H1 (cell line): ENCODE measurements at regions not wholly inside any gene's neighbourhood (a gene's known extent, or its start where the extent isn't known, plus 50 kb on each side); places are given as distances from the start of the nearest gene placed in this dataset.

Experiments used
- CTCF ChIA-PET: fragments of 300-600 bp; sonication (Branson Sonifier 250); formaldehyde crosslinking; loops from one replicate; lab custom pipeline; 2021; ENCODE audit not compliant: partially characterized antibody; lab: Charles Lee
- POLR2A ChIA-PET: fragments of 300-600 bp; sonication (Branson Sonifier 250); formaldehyde crosslinking; loops from one replicate; lab custom pipeline; 2021; ENCODE audit warnings: inconsistent platforms; ENCODE audit not compliant: partially characterized antibody; lab: Charles Lee
- DNase-seq, 2 experiments: peaks; one replicate each; pipeline versions ENCODE4 v3.0.0 to v3.0.0-alpha.2; 2010 to 2022; ENCODE audit warnings: low spot score in 2 of 2, low read depth in 1 of 2, mixed read lengths in 1 of 2
- FAIRE-seq: peaks from 2 replicates; lab custom pipeline; 2011; peaks lifted over from hg19 to GRCh38; lab: Jason Lieb, UNC
- H2AFZ ChIP-seq: 2 replicates; pipeline ENCODE4 v1.8.1; 2012; ENCODE audit warnings: low read length, inconsistent platforms
- H2AK5ac ChIP-seq: 2 replicates; pipeline ENCODE4 v1.6.1; 2013; ENCODE audit warnings: low read depth, low read length
- H2BK120ac ChIP-seq: replicated peaks from 2 replicates; pipeline ENCODE3; 2013; ENCODE audit warnings: low read depth, low read length, inconsistent platforms
- H2BK12ac ChIP-seq: 2 replicates; pipeline ENCODE4 v1.6.1; 2013; ENCODE audit warnings: low read depth, low read length
- H2BK15ac ChIP-seq: 2 replicates; pipeline ENCODE4 v1.6.1; 2013; ENCODE audit warnings: low read length
- H2BK20ac ChIP-seq: 2 replicates; pipeline ENCODE4 v1.6.1; 2013; ENCODE audit warnings: low read length
- H2BK5ac ChIP-seq: 2 replicates; pipeline ENCODE4 v1.6.1; 2013; ENCODE audit warnings: low read depth, low read length
- H3K14ac ChIP-seq: 2 replicates; pipeline ENCODE4 v1.6.1; 2013; ENCODE audit warnings: inconsistent platforms; ENCODE audit not compliant: insufficient read length
- H3K18ac ChIP-seq: 2 replicates; pipeline ENCODE4 v1.6.1; 2013; ENCODE audit warnings: low read length; ENCODE audit errors: extremely low read depth
- H3K23ac ChIP-seq: 2 replicates; pipeline ENCODE4 v1.6.1; 2013; ENCODE audit warnings: inconsistent platforms; ENCODE audit not compliant: insufficient read length
- H3K23me2 ChIP-seq: 2 replicates; pipeline ENCODE4 v1.6.1; 2013; ENCODE audit warnings: low read depth, low read length
- H3K27ac ChIP-seq: 2 replicates; pipeline ENCODE4 v1.6.1; 2011; ENCODE audit warnings: low read depth, low read length, inconsistent platforms
- H3K27me3 ChIP-seq, 4 experiments: replicated peaks in 1 of 4; 1 replicate in 1 of 4; 2 replicates in 3 of 4; pipeline versions ENCODE4 v1.6.1 to v1.8.1; 2011 to 2013; ENCODE audit warnings: low read length in 3 of 4, mild to moderate bottlenecking in 3 of 4, inconsistent platforms in 2 of 4, mixed read lengths in 2 of 4, moderate library complexity in 1 of 4; ENCODE audit not compliant: control insufficient read depth in 3 of 4, insufficient read depth in 3 of 4; ENCODE audit errors: extremely low read depth in 1 of 4
- H3K36me3 ChIP-seq, 4 experiments: 2 replicates each; pipeline versions ENCODE4 v1.6.1 to v1.8.1; 2011 to 2013; ENCODE audit warnings: mild to moderate bottlenecking in 4 of 4, low read length in 3 of 4, moderate library complexity in 2 of 4, control low read depth in 1 of 4, inconsistent platforms in 1 of 4; ENCODE audit not compliant: insufficient read depth in 4 of 4, control insufficient read depth in 2 of 4
- H3K4ac ChIP-seq: replicated peaks from 2 replicates; pipeline ENCODE3; 2013; ENCODE audit warnings: low read length, low read depth, mixed read lengths, inconsistent platforms; ENCODE audit not compliant: insufficient read length
- H3K4me1 ChIP-seq, 4 experiments: replicated peaks in 1 of 4; 1 replicate in 1 of 4; 2 replicates in 3 of 4; pipeline versions ENCODE4 v1.6.1 to v1.8.1; 2011 to 2013; ENCODE audit warnings: low read length in 3 of 4, inconsistent platforms in 2 of 4, mixed read lengths in 1 of 4; ENCODE audit not compliant: insufficient read depth in 4 of 4, control insufficient read depth in 3 of 4
- H3K4me2 ChIP-seq, 2 experiments: 2 replicates each; pipeline versions ENCODE4 v1.6.1 to v1.8.1; 2011 to 2013; ENCODE audit warnings: low read depth in 2 of 2, low read length in 2 of 2, control low read depth in 1 of 2, inconsistent platforms in 1 of 2, mild to moderate bottlenecking in 1 of 2; ENCODE audit not compliant: insufficient read depth in 1 of 2
- H3K4me3 ChIP-seq, 4 experiments: fragments of 200-600, 300-600 bp in 1 of 4; sonication (generic), shearing (Covaris generic), sonication (Bioruptor Twin) in 1 of 4; 2 replicates each; pipeline versions ENCODE4 v1.5.1 to v1.8.1; 2011 to 2016; ENCODE audit warnings: low read length in 4 of 4, low read depth in 3 of 4, control low read depth in 2 of 4, inconsistent platforms in 2 of 4, mild to moderate bottlenecking in 2 of 4, mixed read lengths in 1 of 4, moderate library complexity in 1 of 4; ENCODE audit not compliant: insufficient read depth in 2 of 4; ENCODE audit errors: extremely low read depth in 1 of 4
- H3K56ac ChIP-seq: replicated peaks from 2 replicates; pipeline ENCODE3; 2013; ENCODE audit warnings: low read depth, mild to moderate bottlenecking, mixed read lengths, low read length, inconsistent platforms; ENCODE audit not compliant: insufficient read length
- H3K79me1 ChIP-seq: 2 replicates; pipeline ENCODE4 v1.6.1; 2013; ENCODE audit warnings: low read depth, low read length, control low read depth
- H3K79me2 ChIP-seq, 2 experiments: 2 replicates each; pipeline versions ENCODE4 v1.6.1 to v1.8.1; 2012 to 2013; ENCODE audit warnings: low read length in 2 of 2, mild to moderate bottlenecking in 2 of 2, inconsistent platforms in 1 of 2; ENCODE audit not compliant: insufficient read depth in 2 of 2, control insufficient read depth in 1 of 2
- H3K9ac ChIP-seq, 4 experiments: replicated peaks in 1 of 4; 1 replicate in 1 of 4; 2 replicates in 3 of 4; pipeline versions ENCODE4 v1.6.1 to v1.8.1; 2011 to 2013; ENCODE audit warnings: low read depth in 3 of 4, low read length in 3 of 4, control low read depth in 2 of 4, mild to moderate bottlenecking in 2 of 4, moderate library complexity in 2 of 4, inconsistent platforms in 1 of 4; ENCODE audit errors: extremely low read depth in 1 of 4
- H3K9me3 ChIP-seq, 2 experiments: 2 replicates each; pipeline versions ENCODE4 v1.6.1 to v1.8.1; 2012 to 2013; ENCODE audit warnings: mild to moderate bottlenecking in 2 of 2, moderate library complexity in 2 of 2, control low read depth in 1 of 2, inconsistent platforms in 1 of 2, low read depth in 1 of 2, low read length in 1 of 2, mixed read lengths in 1 of 2; ENCODE audit not compliant: insufficient read depth in 2 of 2
- H4K20me1 ChIP-seq, 2 experiments: replicated peaks in 1 of 2; 2 replicates each; pipeline versions ENCODE3 to v1.8.1; 2011 to 2013; ENCODE audit warnings: inconsistent platforms in 2 of 2, low read length in 2 of 2, mild to moderate bottlenecking in 1 of 2; ENCODE audit not compliant: insufficient read depth in 2 of 2, control insufficient read depth in 1 of 2
- H4K5ac ChIP-seq: 2 replicates; pipeline ENCODE4 v1.6.1; 2013; ENCODE audit warnings: low read length, low read depth, mixed read lengths, inconsistent platforms; ENCODE audit not compliant: insufficient read length
- H4K8ac ChIP-seq: 2 replicates; pipeline ENCODE4 v1.8.0; 2013; ENCODE audit warnings: mild to moderate bottlenecking, moderate library complexity, low read length, inconsistent platforms; ENCODE audit not compliant: insufficient read depth; ENCODE audit errors: extremely low read depth
- H4K91ac ChIP-seq: replicated peaks from 2 replicates; pipeline ENCODE3; 2013; ENCODE audit warnings: low read length, mixed read lengths, inconsistent platforms; ENCODE audit not compliant: insufficient read length
- JUND ChIP-seq: IDR thresholded peaks from 2 replicates; pipeline ENCODE4 v1.6.1; 2011; ENCODE audit warnings: mild to moderate bottlenecking, improper control_type of control experiment, low read length
- KDM1A ChIP-seq: fragments of 200-600, 300-600 bp; sonication (generic); IDR thresholded peaks from 2 replicates; pipeline ENCODE4 v1.7.1; 2016; ENCODE audit warnings: mild to moderate bottlenecking, low read length, borderline replicate concordance
- KDM4A ChIP-seq: IDR thresholded peaks from one replicate; pipeline ENCODE4 v1.7.1; 2012; ENCODE audit warnings: low read depth, mild to moderate bottlenecking, moderate library complexity, low read length, inconsistent platforms; ENCODE audit not compliant: severe bottlenecking
- MAFK ChIP-seq: IDR thresholded peaks from 2 replicates; pipeline ENCODE4 v1.6.1; 2012; ENCODE audit warnings: low read depth, mild to moderate bottlenecking, improper control_type of control experiment, low read length
- NRF1 ChIP-seq: IDR thresholded peaks from 2 replicates; pipeline ENCODE4 v1.6.1; 2011; ENCODE audit warnings: mild to moderate bottlenecking, low read depth, low read length, improper control_type of control experiment
- RBBP5 ChIP-seq: IDR thresholded peaks from 2 replicates; pipeline ENCODE4 v1.7.1; 2012; ENCODE audit warnings: low read depth, mild to moderate bottlenecking, inconsistent platforms, low read length, moderate library complexity, borderline replicate concordance
- RXRA ChIP-seq: IDR thresholded peaks from 2 replicates; pipeline ENCODE4 v1.6.1; 2011; ENCODE audit warnings: low read depth, mild to moderate bottlenecking, low read length, moderate library complexity; ENCODE audit not compliant: insufficient read depth
- SIRT6 ChIP-seq: IDR thresholded peaks from one replicate; pipeline ENCODE4 v1.7.1; 2012; ENCODE audit warnings: low read length, inconsistent platforms
- TEAD4 ChIP-seq: IDR thresholded peaks from 2 replicates; pipeline ENCODE4 v1.6.1; 2012; ENCODE audit warnings: low read depth, low read length, inconsistent platforms, mixed read lengths
- WGBS, 2 experiments: shearing (Covaris generic) in 1 of 2; methylation state at CpG; one replicate each; pipeline versions ENCODE4 v1.1.6 to v1.1.7; 2013 to 2015; ENCODE audit warnings: low lambda C conversion rate in 2 of 2, mixed read lengths in 2 of 2, inconsistent platforms in 1 of 2, low coverage in 1 of 2, missing lambda C conversion rate in 1 of 2; ENCODE audit not compliant: insufficient replicate concordance in 2 of 2, insufficient coverage in 1 of 2, insufficient read length in 1 of 2; ENCODE audit errors: extremely low coverage in 1 of 2, missing lambda C conversion rate in 1 of 2; 5-methylcytosine and 5-hydroxymethylcytosine counted together
- TF ChIP-seq, protein P1 (sequence below): IDR thresholded peaks from 2 replicates; pipeline ENCODE4 v1.6.1; 2011; ENCODE audit warnings: low read depth, mild to moderate bottlenecking, low read length; ENCODE audit not compliant: insufficient read depth

DNA sequence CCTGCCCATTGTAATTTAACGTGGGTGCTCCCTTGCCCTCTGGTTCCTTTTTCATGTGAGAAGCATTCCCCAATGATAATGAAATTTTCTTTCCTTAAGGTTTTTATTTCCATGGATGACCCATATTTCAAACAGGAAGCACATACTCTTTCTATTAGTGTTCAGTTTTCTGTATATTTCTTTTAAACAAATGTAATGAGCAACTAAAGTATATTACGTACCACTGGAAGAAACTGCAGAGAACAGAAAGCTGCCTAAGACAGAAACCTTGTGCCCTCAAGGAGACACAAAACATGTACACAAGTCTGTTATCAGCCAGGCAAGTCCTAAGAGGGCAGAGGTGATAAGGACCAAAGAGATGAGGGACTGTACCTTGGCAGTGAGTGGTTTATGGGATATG, 414.9 kb downstream of the ETNK1 start:
- Histone ChIP-seq H3K36me3 (no peaks in the 10 kb centered on the region), H3K14ac (no peak overlapping the region), H3K79me2 (no peaks in the 10 kb centered on the region), H4K91ac (no peak overlapping the region), H3K18ac (no peak overlapping the region), H3K27me3 (no peaks in the 10 kb centered on the region), H3K4ac (no peak overlapping the region), H2BK120ac (no peak overlapping the region), H3K79me1 (no peaks in the 10 kb centered on the region), H4K5ac (no peak overlapping the region), H4K20me1 (no peaks in the 10 kb centered on the region), H3K56ac (no peak overlapping the region), H2BK12ac (no peak overlapping the region), H3K27ac (no peak overlapping the region), H3K9me3 (no peaks in the 10 kb centered on the region), H3K9ac (no peak overlapping the region), H3K23ac (no peak overlapping the region), H3K4me2 (no peak overlapping the region), H2AFZ (no peak overlapping the region), H2BK20ac (no peak overlapping the region; the same call in 1 of the 2 replicates), H3K4me1 (no peaks in the 10 kb centered on the region), H2AK5ac (no peak overlapping the region), H4K8ac (no peak overlapping the region), H3K4me3 (no peak overlapping the region), H2BK15ac (no peak overlapping the region), H2BK5ac (no peak overlapping the region), H3K23me2 (no peaks in the 10 kb centered on the region)
- no peak for TF ChIP-seq SIRT6
- no peak for TF ChIP-seq KDM1A
- TF ChIP-seq JUND, result no peak
- TF ChIP-seq, protein P1, sequence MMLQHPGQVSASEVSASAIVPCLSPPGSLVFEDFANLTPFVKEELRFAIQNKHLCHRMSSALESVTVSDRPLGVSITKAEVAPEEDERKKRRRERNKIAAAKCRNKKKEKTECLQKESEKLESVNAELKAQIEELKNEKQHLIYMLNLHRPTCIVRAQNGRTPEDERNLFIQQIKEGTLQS, result no peak
- TF ChIP-seq KDM4A, result no peak
- TF ChIP-seq NRF1, result no peak
- no peak for TF ChIP-seq MAFK
- TF ChIP-seq TEAD4, result no peak
- no peak for TF ChIP-seq RXRA
- no peak for TF ChIP-seq RBBP5
- DNase-seq (no peak), FAIRE-seq (no peak)
- WGBS, 2 experiments, result 79% methylated on average over 2 of the region's 2 CpGs; no CpG with 5 or more reads in 1 of the 2 experiments
- ChIA-PET CTCF (interaction anchor here (0.6 kb wide), 1 partner anchor 1975 kb away, joined by 3 read pairs; no protein-coding TSS in a partner anchor), POLR2A (interaction anchor here (0.5 kb wide), 1 partner anchor 82 kb away, joined by 3 read pairs; no protein-coding TSS in a partner anchor)
